ENCODE measurements at regions not wholly inside any gene's neighbourhood (a gene's known extent, or its start where the extent isn't known, plus 50 kb on each side); places are given as distances from the start of the nearest gene placed in this dataset.

DNA sequence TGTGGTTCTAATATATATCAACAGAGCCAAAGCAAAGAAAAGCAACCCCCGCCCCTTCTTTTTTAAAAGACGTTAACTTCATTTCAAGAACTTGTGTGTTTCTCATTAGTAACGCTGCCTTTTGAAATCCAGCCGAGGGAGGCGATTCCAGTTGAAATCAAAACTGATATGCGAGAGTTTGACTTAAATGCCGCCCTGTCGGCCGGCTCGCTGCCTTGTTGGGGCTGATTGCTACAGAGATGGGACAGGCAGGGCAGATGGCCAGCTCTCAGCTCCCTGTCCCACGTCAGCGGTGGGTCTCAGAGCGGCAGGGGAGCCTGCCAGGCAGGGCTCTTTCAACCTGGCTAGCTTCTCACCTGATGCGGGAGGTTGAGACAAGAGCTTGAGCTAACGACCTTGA is 51.9 kb upstream of the ALX4 start:
- TF ChIP-seq, protein P1, sequence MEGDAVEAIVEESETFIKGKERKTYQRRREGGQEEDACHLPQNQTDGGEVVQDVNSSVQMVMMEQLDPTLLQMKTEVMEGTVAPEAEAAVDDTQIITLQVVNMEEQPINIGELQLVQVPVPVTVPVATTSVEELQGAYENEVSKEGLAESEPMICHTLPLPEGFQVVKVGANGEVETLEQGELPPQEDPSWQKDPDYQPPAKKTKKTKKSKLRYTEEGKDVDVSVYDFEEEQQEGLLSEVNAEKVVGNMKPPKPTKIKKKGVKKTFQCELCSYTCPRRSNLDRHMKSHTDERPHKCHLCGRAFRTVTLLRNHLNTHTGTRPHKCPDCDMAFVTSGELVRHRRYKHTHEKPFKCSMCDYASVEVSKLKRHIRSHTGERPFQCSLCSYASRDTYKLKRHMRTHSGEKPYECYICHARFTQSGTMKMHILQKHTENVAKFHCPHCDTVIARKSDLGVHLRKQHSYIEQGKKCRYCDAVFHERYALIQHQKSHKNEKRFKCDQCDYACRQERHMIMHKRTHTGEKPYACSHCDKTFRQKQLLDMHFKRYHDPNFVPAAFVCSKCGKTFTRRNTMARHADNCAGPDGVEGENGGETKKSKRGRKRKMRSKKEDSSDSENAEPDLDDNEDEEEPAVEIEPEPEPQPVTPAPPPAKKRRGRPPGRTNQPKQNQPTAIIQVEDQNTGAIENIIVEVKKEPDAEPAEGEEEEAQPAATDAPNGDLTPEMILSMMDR (IDR thresholded peaks at IDR 0.05), result no peak
- no peak for DNase-seq (ENCODE audit: low spot score)
- no peak for ATAC-seq (ENCODE audit: low FRiP score)

DNA sequence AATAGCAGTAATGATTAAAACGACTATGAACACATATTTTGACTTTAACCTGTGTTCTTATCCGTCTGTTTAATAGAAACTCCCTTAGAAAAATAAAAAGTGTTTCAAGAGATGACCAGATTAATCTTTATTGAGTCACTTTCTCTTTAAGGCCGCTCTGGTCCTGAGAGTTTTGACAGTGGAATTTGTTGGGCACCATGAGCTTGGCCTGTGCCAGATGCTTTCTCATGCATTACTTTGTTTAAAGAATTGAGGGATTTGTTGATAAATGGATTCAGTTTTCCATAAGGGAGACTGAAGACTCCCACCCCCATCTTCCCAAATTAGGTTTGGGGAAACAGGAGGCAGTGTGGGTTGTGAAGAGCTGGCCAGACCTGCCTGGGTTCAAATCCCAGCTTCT is 53.2 kb upstream of the ALX4 start:
- TF ChIP-seq, protein P1 (IDR thresholded peaks at IDR 0.05), result no peak
- DNase-seq (ENCODE audit: low spot score) (no peak), ATAC-seq (ENCODE audit: low FRiP score) (no peak)

DNA sequence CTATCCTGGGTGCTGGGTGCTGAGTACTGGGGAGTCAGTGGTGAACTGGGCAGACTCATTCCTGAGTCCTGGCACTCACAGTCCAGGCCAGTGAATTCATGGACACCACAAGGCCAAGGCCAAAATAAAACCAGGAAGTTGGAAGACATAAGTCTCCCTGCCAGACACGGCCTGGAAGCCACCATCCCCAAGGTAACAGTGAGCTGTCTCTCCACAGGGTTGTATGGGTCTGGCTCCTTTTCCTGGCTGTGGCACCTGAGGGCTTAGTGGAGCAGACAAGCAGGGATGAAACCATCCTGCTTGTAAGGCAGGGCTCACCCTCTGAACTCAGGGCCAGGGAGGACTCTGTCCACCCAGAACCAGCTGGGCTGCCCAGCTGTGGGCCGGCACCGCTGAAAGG is 54.7 kb upstream of the ALX4 start:
- no peak for ATAC-seq (ENCODE audit: low FRiP score)
- DNase-seq (ENCODE audit: low spot score), result no peak
- TF ChIP-seq, protein P1 (IDR thresholded peaks at IDR 0.05), result no peak

DNA sequence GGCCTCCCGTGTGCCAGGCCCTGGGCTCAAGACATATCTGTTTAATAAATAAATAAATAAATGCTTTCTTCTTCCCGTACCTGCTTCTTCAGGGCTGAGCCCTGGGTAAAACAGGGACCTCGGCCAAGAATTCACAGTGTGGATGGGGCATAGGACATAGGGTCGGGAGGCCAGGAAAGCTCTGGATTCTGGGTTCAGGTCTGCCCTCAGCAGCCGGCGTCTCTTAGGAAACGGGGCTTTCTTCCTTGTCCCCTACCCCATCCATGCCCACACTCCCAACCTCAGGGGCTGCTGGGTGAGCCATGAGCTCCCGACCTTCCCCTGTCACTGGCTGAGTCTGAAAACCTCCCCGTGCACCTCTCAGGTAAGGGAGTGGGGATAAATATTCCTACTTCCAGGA is 55.7 kb upstream of the ALX4 start:
- ATAC-seq (ENCODE audit: low FRiP score) (no peak), DNase-seq (ENCODE audit: low spot score) (no peak)
- TF ChIP-seq, protein P1 (IDR thresholded peaks at IDR 0.05), result no peak

DNA sequence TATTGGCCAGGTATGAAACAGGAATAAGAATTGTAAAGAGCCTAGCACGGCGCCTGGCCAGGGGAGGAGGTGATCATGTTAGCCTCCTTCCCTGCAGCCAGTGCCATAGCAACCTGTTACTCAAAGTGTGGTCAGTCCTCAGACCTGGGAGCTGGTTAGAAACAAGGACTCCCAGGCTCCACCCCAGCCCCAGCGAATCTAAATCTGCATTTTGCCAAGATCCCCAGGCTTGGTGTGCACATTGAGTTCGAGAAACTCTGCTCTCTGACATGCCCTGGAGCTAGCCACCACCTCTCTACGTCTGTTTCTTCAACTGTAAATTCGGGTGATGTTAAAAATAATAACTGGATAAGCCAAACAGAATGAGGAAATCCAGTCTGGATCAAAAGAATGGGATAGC is 56.1 kb upstream of the ALX4 start:
- DNase-seq (ENCODE audit: low spot score), result no peak
- ATAC-seq (ENCODE audit: low FRiP score), result no peak

DNA sequence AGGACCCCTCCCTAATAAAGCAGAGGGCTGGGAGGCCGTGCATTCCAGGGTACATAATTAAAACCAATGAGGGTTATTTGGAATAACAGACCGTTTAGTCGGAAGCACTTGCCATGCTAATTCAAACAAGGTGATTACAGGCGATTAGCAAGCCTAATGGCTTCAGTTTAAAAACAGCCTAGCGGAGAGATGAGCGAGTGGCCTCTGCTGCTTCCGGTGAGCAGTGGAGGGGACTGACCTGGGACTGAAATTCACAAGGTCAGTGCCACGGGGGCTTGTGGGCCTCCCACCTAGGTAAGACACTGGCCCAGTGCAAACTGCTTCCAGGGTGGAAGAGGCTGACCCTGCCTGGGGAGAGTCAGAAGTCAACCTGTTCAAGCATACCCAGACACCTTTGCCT is 56.8 kb upstream of the ALX4 start:
- no peak for ATAC-seq (ENCODE audit: low FRiP score)
- TF ChIP-seq, protein P1 (IDR thresholded peaks at IDR 0.05), result no peak
- DNase-seq (ENCODE audit: low spot score), result no peak

More for the DNA sequence above, 56.1 kb upstream of the ALX4 start:
- TF ChIP-seq, protein P1 (IDR thresholded peaks at IDR 0.05), result no peak

DNA sequence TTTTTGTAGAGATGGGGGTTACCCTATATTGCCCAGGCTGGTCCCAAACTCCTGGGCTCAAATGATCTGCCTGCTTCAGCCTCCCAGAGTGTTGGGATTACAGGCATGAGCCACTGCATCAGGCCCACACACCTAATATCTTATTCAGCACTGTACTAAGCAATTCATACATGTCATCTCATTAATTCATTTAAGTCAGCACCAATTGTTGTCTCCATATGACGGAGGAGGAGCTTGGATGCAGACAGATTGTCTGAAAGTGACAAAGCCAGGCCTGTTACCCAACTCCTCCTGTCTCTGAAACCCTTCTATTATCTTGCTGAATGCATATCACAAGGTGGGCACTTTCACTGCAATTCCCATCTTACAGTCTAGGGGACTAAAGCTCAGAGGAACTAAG is 57.5 kb upstream of the ALX4 start:
- ATAC-seq (ENCODE audit: low FRiP score) (no peak), DNase-seq (ENCODE audit: low spot score) (no peak)
- TF ChIP-seq, protein P1 (IDR thresholded peaks at IDR 0.05), result no peak

Measured in omental fat pad (tissue), 3 donors.